ENCODE measurements at regions not wholly inside any gene's neighbourhood (a gene's known extent, or its start where the extent isn't known, plus 50 kb on each side); places are given as distances from the start of the nearest gene placed in this dataset.

- no peak for TF ChIP-seq CTCF (IDR thresholded peaks at IDR 0.05)
Observed at GRCh38 chr5:74187757-74188156, 452.8 kb downstream of the ENC1 start.

- TF ChIP-seq CTCF (IDR thresholded peaks at IDR 0.05): no peak
Observed at GRCh38 chr5:74186356-74187315, 453.9 kb downstream of the ENC1 start.

GRCh38 chr5:74185599-74185998 lies 454.9 kb downstream of the ENC1 start:
- TF ChIP-seq CTCF (IDR thresholded peaks at IDR 0.05): no peak; the same call in 1 of the 2 replicates

GRCh38 chr5:74184649-74185048 lies 455.9 kb downstream of the ENC1 start:
- TF ChIP-seq CTCF (IDR thresholded peaks at IDR 0.05): no peak

GRCh38 chr5:74183041-74183440 lies 457.5 kb downstream of the ENC1 start:
- no peak for TF ChIP-seq CTCF (IDR thresholded peaks at IDR 0.05)

- TF ChIP-seq CTCF (IDR thresholded peaks at IDR 0.05): no peak
Observed at GRCh38 chr5:74182603-74183002, 457.9 kb downstream of the ENC1 start.

GRCh38 chr5:74179701-74180100 lies 460.8 kb downstream of the ENC1 start:
- TF ChIP-seq CTCF (IDR thresholded peaks at IDR 0.05): no peak

Data from LNCAP (cell line).